Hippocampal formation (tissue), 2 donors: ENCODE measurements at regions not wholly inside any gene's neighbourhood (a gene's known extent, or its start where the extent isn't known, plus 50 kb on each side); places are given as distances from the start of the nearest gene placed in this dataset.
"Not testable (repeated sequence)": the region's sequence is repeated elsewhere in the genome, so short reads cannot be mapped to it uniquely, and the experiment has no call there.

Experiments used
- DNase-seq, 2 donors: peaks; one replicate each; lab custom pipeline; 2025; lab: John Stamatoyannopoulos, UW

DNA sequence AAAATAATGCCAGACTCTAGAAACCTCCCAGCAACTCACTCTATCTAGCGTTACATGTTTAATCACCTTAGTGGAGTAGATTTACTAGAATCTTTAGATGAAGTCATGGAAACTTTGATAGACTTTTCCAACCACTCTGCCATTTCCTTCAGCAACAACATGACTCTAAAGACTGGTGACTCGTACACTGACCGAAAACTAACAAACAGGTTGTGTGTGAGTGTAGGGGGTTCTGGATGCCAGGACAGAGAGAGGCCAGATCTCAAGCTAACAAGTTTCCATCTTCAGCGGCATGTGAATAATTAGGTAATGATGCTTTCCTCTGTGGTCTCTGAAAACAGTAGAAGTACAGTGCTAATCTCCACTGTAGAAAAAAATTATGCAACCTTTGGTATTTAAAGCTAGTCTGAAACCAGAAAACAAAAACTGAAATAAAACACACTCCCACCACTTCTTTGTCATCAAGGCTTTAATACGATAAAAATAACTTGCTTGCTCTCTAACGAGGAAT lies 286.4 kb downstream of the PRDM5 start:
- no peak for DNase-seq

DNA sequence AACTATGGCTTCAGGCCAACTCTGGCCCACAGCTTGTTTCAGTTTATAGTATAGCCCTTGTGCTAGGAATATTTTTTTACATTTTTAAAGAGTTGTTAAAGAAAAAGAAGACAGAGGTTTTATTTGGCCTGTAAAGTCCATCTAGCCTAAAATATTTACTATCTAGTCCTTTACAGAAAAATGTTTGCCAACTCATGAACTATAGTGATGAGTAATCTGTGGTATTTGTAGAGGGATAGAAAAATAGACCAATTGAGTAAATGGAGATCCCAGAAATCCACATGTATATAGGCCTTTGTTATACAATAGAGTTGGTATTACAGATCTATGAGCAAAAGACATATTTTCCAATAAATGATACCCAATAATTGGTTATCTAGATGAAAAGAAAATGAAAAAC lies 288.7 kb downstream of the PRDM5 start:
- no peak for DNase-seq

DNA sequence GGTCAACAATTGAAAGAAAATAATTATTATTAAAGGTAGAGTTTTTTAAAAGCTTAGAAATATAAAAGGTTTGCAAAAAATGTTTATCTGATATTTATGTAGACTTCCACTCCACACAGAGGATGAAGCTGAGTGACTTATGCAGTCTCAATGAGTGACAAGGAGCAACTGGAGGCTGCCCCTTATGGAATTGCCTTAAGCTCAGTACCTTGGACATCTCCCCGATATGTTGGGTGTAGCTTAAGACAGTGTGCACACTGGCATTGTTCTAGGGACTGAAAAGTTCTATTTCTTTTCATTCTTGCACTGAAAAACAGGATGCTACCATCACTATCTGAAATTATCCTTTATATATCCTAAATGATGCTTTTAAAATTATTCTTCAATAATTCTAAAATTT lies 292.1 kb downstream of the PRDM5 start:
- no peak for DNase-seq

DNA sequence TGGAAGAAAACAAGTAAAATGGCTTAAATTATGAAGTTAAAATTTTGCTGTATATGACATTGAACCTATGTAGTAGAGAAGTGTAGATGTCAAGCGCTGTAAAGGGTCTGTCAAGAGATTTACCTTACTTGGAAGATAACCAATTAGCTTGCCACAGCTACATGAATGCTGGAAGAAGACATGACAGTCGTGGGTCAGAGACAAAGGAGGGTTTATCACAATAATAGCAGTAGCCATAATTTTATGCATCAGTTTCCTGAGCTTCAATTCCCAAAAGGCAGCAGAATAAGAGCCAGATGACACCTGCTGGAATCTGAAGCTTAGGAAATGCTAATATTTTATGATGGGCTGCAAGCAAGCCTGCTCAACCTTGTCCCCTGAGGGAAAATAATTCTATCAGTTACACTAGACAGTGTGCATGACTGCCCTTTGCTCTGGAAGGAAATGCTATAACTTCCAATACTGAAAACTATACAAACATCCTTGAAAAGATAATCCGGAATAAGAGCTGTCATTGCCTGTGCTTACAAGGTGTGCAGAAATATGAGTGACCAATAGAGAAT lies 292.9 kb downstream of the PRDM5 start:
- no peak for DNase-seq

DNA sequence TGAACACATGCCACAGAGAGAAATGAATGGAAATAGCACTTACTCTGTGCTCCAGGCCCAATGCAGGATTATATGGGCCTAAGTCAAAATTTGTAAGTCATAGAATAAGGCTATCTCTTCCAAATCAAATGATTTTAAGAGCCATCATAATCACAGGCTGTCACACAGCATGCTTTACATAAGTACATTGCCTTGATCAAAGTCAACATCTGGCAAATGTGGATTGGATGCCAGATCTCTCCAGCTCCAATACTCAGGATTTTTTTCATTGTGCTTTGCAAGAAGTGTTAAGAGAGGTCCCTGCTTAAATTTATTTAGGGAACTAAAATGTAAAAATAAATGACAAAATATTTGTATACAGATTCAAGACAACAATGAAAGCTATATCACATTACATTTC lies 299.9 kb downstream of the PRDM5 start:
- DNase-seq: no peak

DNA sequence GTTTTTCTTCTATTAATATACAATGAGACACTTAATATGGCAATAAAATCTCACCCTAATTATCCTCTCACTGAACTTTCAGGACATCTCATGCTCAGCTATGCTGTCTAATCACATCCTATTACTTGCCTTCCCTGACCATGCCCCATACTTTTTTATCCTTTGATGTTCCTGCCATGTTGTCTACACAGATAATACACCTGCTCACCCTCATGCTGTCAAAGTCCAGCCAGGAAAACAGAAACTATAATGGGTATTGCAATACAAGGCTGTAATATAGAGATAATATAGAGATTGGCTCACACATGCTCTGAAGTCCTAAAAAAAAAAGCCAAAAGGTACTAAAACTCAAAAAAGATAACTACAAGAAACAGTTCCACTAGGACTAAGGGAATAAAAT lies 305.4 kb downstream of the PRDM5 start:
- DNase-seq: no peak

DNA sequence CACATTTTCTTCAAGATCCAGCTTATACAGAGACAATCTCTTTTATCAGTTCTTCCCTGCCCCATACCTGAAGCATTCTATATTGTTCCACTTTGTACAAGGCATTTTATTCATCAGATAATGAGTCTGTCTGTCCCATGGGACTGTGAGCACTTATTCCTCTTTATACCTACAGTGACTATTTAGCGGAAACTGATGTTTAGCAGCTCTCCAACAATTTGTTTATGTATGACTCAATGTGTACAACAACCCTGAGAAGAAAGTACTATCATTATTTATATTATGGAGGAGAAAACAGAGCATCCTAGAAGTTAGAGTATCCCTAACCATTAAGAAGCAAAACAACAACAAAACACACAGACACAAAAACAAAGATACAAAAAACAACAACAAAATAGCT lies 306.5 kb downstream of the PRDM5 start:
- DNase-seq: no peak

DNA sequence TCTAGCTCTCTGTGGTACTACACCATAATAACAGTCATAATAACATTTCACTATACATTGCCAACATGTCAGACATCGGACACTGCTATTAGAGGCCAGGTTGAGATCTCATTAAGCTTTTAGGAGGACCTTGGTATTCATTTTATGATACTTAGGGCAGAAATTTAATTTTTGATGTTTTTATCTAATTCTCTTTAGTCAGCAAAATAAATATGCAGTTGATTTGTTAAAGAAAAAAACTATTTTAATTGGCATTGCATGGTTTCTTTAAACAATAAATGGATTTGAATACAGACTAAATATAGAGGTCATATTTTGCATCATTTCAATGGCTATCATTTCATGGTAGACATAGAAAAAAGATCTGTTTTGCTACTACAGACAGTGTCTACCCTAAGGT lies 308.7 kb downstream of the PRDM5 start:
- DNase-seq: no peak

DNA sequence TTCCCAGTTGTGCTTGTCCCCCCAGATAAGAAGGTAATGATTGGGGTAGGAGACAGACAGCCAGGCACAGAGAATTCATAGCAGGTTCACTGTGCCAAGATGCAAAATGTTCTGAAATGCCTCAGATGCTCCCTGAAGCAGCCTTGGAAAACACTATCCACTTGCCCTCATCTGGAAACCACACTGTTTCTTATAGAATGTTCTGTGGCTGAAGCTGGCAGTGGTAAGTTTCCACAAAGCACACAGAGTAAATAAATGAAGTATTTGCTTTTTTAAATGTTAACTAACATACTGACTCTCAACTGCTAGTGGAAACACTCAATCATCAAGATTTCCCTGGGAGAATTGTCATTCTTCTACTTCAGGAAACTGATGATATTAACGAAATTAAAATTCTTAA lies 311.4 kb downstream of the PRDM5 start:
- no peak for DNase-seq

DNA sequence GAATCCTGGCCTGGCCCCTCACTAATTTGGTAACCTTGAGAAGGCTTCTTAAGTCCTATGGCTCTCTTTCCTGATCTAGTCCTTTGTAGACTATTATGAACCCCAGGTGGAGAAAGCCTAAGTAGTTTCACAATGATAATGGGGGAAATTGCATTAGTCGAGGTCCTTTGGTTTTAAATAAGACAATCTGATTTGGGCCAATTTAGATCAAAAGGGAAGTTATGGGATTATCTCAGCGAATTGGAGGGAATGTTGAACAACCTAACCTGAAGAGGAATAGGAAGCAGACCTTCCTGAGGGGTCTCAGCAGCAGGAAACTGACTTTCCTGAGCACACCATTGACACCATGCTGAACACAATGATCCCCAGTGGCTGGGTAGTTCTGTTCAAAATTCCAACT lies 331.5 kb downstream of the PRDM5 start:
- no peak for DNase-seq

DNA sequence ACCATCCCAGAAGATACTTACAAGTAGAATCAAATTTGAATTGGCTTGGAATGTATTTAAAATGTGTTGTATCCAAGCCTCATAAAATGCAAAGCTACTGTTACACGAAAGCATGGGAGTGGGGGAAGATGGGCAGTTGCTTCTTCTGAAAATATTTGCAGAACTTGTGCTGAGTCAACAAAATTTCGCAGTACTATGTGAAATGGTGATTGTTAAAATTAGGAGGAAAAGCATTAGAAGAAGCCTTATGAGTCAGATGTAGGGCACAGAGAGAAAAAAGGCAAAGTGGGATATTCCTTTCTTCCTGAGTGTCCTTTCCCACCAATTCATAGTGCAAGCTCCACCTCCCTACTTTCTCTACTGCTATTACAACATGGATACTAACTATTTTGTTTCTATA lies 332.7 kb downstream of the PRDM5 start:
- no peak for DNase-seq

DNA sequence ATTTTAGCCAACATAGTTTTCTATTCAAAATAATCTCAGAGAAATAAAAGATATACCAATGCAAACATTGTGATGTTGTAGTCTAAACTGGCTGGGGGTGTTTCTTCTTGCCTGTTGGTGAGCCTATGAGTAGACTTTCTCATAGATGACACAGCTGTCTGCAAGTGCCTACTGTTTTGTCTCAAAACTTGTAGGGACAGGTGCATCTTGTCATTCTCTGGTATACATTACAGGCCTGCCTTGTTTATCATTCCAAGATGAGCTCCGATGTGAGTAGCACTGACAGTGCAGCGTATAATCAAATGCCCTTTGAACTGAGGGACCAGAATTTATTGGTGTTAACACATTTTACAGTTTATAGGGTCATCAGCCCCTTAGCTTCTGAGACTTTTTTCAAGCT lies 353.8 kb downstream of the PRDM5 start:
- no peak for DNase-seq

DNA sequence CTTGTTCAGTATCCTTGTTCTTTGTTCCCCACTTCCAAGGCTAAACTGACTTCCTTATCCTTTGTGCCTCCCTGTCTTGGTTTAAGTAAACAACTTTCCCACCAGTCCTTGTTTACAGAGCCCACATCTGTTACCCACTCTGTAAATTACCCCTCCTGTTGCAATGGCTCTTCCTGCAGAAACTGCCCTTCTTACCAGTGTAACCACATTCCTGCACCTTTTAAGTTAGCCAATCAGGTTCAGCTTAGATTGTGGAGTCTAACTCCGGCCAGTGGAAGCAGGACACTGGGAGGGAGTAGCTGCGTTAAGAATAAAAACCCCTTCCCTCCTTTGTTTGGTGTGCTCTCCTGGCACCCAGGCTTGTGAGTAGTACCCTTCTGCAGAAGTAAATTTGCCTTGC lies 360.9 kb downstream of the PRDM5 start:
- DNase-seq: no peak

DNA sequence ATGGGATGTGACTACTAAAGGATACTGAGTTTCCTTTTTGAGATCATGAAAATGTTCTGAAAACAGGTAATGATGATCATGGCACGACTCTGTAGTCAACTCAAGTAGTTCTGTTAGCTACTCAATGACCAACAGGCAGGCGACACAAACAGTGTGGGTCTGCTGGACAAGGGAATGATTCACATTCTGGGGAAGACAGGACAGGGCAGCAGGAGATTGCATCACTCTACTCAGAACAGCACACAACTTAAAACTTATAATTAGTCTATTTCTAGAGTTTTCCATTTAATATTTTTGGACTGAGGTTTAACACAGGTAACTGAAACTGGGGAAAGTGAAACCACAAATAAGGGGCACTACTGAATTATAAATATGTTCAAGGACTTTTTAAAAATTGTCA lies 365.2 kb downstream of the PRDM5 start:
- no peak for DNase-seq

DNA sequence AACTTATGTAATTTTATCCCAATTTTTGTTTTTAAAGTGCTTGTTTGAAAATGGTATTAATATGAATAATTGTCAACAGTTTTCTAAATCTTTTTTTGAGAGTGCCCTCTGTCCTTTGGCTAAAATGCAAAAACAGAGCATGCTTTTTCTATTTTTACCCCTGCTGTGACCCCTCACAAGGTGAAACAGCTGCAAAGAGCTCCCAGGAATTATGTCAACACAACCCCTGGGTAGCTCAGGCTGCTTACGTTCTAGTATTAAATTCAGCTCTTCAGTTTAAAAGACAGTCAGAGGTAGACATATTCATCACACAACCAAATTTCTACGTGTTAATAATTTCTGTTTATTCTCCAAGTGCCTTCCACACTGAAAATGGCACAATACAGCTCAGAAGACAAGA lies 367.5 kb downstream of the PRDM5 start:
- DNase-seq: no peak

DNA sequence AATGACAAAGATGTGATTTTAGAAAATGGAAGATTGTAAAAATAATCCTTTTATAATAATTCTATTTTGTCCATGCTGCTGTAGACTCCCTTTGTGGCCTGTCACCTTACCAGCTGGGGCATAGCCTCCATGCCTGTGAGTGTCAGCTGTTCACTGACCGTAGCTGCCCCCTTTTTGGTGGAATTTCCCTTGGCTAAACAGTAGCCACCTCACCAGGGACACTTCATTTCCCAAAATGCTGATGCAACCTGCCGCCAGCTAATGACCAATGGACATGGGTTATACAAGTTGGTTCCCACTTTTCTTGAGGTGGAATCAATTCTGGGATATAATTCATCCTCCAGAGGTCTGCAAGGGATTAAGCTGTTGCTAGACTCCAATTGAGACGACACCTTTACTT lies 368.4 kb downstream of the PRDM5 start:
- no peak for DNase-seq

DNA sequence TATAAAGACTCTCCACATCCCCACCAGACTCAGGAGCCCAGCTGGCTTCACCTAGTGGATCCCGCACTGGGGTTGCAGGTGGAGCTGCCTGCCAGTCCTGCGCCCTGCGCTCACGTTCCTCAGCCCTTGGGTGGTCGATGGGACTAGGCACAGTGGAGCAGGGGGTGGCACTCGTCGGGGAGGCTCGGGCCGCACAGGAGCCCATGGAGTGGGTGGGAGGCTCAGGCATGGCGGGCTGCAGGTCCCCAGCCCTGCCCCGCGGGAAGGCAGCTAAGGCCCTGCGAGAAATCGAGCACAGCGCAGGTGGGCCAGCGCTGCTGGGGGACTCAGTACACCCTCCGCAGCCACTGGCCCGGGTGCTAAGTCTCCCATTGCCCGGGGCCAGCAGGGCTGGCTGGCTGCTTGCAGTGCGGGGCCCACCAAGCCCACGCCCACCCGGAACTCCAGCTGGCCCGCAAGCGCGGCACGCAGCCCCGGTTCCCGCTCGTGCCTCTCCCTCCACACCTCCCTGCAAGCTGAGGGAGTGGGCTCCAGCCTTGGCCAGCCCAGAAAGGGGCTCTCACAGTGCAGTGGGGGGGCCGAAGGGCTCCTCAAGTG lies 371.8 kb downstream of the PRDM5 start:
- DNase-seq: not testable (repeated sequence)

DNA sequence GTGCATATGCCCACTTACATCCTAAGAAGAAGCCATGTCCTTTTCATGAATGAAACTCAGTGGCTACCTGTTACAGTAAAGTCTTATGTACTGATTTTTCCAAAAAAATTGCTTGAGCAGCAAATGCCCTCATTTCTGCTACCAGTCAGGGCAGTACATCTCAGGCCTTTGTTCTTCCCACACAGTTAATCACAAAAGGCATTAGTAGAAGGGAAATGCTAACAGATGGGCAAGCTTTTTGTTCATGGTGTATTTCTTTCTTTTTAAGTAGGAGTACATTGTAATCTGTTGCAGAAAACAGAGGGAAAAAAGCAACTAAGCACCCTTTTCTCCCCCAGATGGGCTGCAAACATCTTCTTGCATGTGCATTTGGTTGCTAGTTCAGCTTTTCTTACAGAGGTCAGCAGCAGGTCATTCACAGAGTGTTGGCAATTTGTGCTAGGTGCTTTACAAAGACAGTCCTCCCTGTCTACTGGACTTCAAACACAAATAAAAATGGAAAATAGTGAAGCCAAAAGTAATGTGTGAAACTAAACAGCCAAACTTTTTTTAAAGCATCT lies 373.4 kb downstream of the PRDM5 start:
- no peak for DNase-seq

DNA sequence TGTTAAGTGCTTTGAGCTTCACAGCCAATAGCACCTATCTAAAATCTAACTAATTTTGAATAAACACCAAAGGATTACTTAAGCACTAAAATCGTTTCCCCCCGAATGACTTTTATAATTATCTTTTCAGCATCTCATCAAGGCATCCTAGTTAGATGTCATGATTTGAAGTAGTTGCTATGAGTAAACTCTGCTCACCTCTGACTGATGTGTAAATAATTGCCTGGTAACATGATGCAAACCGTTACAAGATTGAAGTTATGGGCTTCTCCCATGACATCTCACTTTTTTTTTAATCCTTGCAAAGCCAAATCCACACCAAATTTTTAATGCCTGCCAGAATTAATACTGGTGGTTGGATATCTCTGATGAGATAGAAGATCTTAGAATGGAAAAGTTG lies 377.1 kb downstream of the PRDM5 start:
- DNase-seq: no peak

DNA sequence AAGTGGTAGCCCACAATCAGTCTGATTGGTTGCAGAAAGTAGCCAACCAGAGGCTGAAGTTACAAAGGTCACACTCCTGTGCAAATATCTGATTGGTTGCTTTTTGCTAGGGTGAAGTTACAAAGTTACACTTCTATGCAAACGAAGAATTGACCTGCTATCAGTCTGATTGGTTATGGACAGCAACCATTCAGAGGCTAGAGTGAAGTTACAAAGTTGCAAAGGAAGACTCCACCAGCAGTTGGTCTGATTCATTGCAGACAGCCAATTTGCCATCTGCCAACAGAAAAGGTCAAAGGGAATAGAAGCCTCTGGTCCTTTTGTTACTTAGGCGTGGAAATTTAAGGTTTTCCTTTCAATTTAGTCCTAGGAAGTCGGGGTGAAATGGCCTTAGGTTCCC lies 377.7 kb downstream of the PRDM5 start:
- no peak for DNase-seq

DNA sequence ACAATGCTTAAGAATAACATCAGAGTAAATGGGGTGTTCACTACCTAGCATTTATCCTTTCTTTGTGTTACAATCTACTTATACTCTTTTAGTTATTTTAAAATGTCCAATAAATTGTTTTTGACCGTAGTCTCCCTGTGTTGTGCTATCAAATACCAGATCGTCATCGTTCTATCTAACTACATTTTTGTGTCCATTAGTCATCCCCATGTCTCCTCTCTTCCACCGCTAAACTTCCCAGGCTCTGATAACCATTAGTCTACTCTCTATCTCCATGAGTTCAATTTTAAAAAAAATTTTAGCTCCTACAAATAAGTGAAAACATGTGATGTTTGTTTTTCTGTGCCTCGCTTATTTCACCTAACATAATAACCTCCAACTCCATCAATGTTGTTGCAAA lies 381.9 kb downstream of the PRDM5 start:
- DNase-seq: no peak

DNA sequence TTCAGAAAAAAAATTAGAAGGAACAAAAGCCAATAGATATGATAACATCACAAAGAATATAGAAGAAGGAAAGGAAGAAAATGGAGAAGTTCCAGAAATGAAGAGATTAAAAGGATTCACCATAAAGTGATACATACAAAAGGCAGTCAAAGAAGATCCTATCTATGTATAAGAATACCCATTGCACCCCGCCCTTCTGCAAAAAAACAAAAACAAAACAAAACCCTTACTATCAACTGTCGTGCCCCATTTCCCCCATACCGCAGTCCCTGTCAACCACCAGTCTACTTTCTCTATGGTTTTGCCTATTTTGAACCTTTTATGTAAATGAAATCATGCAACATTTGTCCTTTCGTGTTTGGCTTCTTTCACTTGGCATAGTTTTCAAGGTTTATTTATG lies 385.6 kb downstream of the PRDM5 start:
- DNase-seq: no peak

DNA sequence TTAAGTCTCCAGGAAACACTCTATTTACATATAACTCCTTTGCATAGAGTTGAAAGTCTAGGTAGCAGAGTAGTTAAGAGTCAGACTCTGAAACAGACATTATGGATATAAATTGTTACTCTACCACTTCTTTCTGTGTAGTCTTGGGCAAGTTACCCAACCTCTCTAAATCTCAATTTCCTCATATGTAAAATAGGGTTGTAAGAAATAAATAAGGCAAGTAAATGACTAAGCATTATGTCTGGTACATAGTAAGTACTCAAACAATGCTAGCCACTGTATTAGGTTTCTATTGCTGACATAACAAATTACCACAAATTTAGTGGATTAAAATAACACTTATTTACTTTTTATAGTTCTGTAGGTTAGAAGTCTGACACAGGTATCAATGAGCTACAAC lies 394.1 kb downstream of the PRDM5 start:
- DNase-seq: no peak

DNA sequence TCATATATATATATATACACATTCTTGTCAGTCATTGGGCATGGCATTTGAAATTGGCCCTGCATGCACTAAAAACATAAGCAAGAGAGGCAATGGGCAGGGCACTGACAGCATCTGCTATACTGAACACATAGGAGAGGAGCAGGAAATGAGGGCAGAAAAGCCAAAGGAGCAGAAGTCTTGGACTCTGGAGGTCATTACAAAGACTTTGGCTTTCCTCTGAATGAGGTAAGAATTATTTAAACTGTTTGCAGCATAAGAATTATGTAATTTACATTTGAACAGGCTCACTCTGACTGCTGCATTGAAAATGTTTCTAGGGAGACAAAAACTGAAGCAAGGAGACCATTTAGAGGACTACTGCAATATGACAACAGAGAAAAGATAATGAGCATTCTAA lies 396.5 kb downstream of the PRDM5 start:
- DNase-seq: no peak
